PFSK-1 (cell line): ENCODE measurements at regions not wholly inside any gene's neighbourhood (a gene's known extent, or its start where the extent isn't known, plus 50 kb on each side); places are given as distances from the start of the nearest gene placed in this dataset.

ENCODE experiments used
- FOXP2 ChIP-seq: optimal IDR thresholded peaks from 2 replicates; pipeline ENCODE3; 2011; ENCODE audit warnings: borderline replicate concordance, control low read depth, inconsistent platforms; ENCODE audit not compliant: insufficient read depth; ENCODE audit errors: extremely low read length, extremely low read depth
- POLR2AphosphoS5 ChIP-seq: IDR thresholded peaks from 2 replicates; pipeline ENCODE4 v1.6.1; 2012; ENCODE audit warnings: low read depth, mild to moderate bottlenecking, control low read depth, low read length, moderate library complexity
- SIN3A ChIP-seq: IDR thresholded peaks from 2 replicates; pipeline ENCODE4 v1.6.1; 2012; ENCODE audit warnings: mild to moderate bottlenecking, low read length, moderate library complexity, borderline replicate concordance; ENCODE audit not compliant: insufficient read depth
- TAF1 ChIP-seq: IDR thresholded peaks from 2 replicates; pipeline ENCODE4 v1.6.1; 2012; ENCODE audit warnings: low read length, control low read depth, borderline replicate concordance; ENCODE audit not compliant: insufficient read depth
- TF ChIP-seq, protein P1 (sequence below), 2 experiments: IDR thresholded peaks; 2 replicates each; pipeline versions ENCODE4 v1.6.1 to v1.8.0; 2011 to 2012; ENCODE audit warnings: low read depth in 2 of 2, low read length in 2 of 2, control low read depth in 1 of 2, inconsistent platforms in 1 of 2, mild to moderate bottlenecking in 1 of 2, moderate library complexity in 1 of 2; ENCODE audit not compliant: insufficient read depth in 1 of 2

DNA sequence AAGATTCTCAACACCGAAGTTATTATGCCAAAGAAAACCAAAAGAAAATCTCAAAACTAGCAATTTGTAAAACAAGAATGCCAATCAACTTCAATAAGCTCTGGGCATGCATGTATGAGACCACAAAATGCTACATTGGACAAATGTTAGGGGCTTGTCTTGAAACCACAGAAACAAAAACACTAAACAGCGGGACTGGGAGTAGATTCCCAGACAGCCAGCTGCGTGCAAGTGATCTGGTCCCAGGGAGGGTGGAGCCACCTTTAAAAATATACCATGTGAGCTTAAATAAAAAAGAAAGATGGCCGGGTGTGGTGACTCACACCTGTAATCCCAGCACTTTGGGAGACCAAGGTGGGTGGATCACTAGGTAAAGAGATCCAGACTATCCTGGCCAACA, 163.6 kb upstream of the PRICKLE2 start:
- no peak for TF ChIP-seq TAF1
- TF ChIP-seq POLR2AphosphoS5 = no peak
- TF ChIP-seq, protein P1, sequence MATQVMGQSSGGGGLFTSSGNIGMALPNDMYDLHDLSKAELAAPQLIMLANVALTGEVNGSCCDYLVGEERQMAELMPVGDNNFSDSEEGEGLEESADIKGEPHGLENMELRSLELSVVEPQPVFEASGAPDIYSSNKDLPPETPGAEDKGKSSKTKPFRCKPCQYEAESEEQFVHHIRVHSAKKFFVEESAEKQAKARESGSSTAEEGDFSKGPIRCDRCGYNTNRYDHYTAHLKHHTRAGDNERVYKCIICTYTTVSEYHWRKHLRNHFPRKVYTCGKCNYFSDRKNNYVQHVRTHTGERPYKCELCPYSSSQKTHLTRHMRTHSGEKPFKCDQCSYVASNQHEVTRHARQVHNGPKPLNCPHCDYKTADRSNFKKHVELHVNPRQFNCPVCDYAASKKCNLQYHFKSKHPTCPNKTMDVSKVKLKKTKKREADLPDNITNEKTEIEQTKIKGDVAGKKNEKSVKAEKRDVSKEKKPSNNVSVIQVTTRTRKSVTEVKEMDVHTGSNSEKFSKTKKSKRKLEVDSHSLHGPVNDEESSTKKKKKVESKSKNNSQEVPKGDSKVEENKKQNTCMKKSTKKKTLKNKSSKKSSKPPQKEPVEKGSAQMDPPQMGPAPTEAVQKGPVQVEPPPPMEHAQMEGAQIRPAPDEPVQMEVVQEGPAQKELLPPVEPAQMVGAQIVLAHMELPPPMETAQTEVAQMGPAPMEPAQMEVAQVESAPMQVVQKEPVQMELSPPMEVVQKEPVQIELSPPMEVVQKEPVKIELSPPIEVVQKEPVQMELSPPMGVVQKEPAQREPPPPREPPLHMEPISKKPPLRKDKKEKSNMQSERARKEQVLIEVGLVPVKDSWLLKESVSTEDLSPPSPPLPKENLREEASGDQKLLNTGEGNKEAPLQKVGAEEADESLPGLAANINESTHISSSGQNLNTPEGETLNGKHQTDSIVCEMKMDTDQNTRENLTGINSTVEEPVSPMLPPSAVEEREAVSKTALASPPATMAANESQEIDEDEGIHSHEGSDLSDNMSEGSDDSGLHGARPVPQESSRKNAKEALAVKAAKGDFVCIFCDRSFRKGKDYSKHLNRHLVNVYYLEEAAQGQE (IDR thresholded peaks at IDR 0.05; ENCODE audit: insufficient read depth in 1 of 2, low read depth in 2 of 2, low read length in 2 of 2) = no peak
- TF ChIP-seq FOXP2 = no peak
- TF ChIP-seq SIN3A = no peak

DNA sequence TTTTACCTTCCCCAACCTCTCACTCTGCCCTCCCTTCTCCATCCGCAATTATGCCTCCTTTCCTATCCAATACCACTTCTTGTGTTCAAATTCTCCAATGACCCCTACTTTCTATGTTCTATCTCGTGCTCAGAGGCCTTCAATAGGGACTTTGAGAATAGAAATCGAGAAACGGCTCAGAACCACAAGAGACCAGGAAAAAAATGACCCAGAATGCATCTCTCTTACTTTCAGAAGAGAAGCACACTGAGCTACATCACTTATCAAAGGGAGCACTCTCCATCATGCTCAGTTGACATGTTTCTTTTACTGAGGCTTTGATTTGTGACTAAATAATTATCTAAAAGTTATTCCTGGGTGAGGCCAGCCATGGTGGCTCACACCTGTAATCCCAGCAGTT, 162.4 kb upstream of the PRICKLE2 start:
- TF ChIP-seq SIN3A = no peak
- no peak for TF ChIP-seq FOXP2
- TF ChIP-seq, protein P1 (IDR thresholded peaks at IDR 0.05; ENCODE audit: insufficient read depth in 1 of 2, low read depth in 2 of 2, low read length in 2 of 2) = no peak
- no peak for TF ChIP-seq POLR2AphosphoS5
- no peak for TF ChIP-seq TAF1

DNA sequence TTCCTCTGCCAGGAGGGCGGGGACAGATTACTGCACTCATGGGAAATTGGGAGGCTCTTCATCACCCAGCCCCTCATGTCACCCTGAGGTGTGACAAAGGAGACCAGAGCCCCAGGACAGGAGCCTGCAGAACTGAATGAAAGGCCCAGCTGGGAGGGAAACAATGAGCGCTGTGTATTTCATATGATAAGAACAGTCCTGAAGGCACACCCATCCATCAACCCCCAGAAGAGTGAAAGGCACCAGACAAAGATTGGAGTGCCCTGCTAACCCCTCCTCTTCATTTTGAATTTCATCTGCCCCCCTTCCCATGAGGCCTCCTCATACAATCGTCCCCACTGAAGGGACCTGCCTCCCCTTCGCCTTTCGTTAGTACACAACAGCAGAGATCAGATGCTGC, 160.0 kb upstream of the PRICKLE2 start:
- TF ChIP-seq FOXP2 (no peak), TAF1 (no peak), POLR2AphosphoS5 (no peak), SIN3A (no peak)
- TF ChIP-seq, protein P1 (IDR thresholded peaks at IDR 0.05; ENCODE audit: insufficient read depth in 1 of 2, low read depth in 2 of 2, low read length in 2 of 2) = no peak

DNA sequence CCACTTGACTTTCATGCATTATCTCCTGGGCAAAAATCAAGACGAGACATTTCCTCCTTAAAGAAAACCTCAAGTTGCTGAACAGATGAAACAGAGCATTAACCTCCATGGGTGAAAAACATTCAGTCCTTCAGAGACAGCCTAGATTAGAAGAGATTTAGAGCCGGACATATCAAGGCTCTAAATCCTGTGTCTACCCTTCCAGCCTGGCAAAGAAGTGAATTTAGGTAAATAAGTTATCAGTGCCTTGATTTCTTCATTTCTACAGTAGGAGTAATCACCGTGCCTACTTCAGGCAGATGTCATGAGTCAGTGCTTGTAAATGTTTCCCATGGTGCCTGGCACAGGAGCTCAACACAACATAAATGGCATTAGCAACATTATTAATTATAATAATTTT, 159.3 kb upstream of the PRICKLE2 start:
- TF ChIP-seq TAF1 = no peak
- TF ChIP-seq SIN3A = no peak
- TF ChIP-seq POLR2AphosphoS5 = no peak
- TF ChIP-seq, protein P1 (IDR thresholded peaks at IDR 0.05; ENCODE audit: insufficient read depth in 1 of 2, low read depth in 2 of 2, low read length in 2 of 2) = no peak
- no peak for TF ChIP-seq FOXP2

DNA sequence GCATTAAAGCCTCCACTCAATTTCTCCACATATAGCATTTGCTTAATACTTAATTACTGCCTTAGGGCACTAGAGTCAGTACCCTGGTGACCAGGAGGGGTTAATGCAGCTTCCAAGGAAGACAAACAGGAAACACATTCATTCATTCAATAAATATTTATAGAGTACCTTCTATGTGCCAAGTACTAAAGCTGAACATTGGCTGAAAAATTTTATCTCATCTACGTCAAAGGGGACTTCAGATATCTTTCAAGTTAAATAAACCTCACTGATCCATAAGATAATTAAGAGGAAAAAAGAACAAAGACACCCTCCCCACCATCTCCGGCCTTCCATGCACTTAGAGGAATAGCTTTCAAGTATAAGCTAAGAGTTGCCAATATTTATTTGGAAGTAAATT, 156.9 kb upstream of the PRICKLE2 start:
- no peak for TF ChIP-seq TAF1
- TF ChIP-seq, protein P1 (IDR thresholded peaks at IDR 0.05; ENCODE audit: insufficient read depth in 1 of 2, low read depth in 2 of 2, low read length in 2 of 2) = no peak
- TF ChIP-seq FOXP2 = no peak
- no peak for TF ChIP-seq SIN3A
- TF ChIP-seq POLR2AphosphoS5 = no peak
